GM12872 (cell line): ENCODE measurements at regions not wholly inside any gene's neighbourhood (a gene's known extent, or its start where the extent isn't known, plus 50 kb on each side); places are given as distances from the start of the nearest gene placed in this dataset.

Source experiments
- TF ChIP-seq, protein P1 (sequence below): IDR thresholded peaks from 3 replicates; pipeline ENCODE4 v1.5.1; 2011; ENCODE audit warnings: low read depth, mild to moderate bottlenecking, low read length, moderate library complexity; ENCODE audit not compliant: insufficient read depth

DNA sequence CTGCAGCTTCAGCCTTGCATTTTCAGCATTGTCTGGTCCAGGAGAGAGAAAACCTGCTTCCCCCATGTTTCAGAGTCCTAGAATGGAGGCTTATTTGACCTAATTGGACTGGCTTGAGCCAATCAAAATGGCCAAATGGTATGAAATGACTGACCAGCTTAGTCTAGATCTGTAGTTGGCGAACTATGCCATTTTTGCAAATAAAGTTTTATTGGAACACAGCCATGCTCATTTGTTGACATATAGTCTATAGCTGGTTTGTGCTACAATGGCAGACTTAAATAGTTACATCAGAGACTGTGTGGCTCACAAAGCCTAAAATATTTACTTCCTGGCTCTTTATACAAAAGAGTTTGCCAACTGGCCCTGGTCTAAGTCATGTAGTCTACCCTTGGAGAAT is 180.8 kb downstream of the HS3ST3B1 start:
- TF ChIP-seq, protein P1, sequence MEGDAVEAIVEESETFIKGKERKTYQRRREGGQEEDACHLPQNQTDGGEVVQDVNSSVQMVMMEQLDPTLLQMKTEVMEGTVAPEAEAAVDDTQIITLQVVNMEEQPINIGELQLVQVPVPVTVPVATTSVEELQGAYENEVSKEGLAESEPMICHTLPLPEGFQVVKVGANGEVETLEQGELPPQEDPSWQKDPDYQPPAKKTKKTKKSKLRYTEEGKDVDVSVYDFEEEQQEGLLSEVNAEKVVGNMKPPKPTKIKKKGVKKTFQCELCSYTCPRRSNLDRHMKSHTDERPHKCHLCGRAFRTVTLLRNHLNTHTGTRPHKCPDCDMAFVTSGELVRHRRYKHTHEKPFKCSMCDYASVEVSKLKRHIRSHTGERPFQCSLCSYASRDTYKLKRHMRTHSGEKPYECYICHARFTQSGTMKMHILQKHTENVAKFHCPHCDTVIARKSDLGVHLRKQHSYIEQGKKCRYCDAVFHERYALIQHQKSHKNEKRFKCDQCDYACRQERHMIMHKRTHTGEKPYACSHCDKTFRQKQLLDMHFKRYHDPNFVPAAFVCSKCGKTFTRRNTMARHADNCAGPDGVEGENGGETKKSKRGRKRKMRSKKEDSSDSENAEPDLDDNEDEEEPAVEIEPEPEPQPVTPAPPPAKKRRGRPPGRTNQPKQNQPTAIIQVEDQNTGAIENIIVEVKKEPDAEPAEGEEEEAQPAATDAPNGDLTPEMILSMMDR, result no peak

DNA sequence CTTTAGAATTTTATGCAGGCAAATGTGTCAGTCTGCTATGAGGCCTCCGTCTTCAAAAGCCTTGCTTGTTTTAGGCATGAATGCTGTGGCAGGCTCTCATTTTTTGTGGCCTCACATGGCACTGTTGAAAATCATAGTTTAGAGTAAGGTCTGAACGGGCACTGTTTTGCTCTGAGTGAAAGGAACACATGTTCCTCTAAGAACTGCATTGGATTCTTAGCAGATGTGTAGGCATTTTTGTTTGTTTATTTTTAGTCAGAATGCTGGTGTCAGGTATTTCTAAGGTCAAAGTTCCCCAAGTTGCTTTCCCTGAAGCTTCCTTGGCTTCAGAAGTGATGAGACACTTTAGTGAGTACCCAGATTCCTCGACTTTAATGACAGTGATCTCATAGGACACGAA is 173.7 kb downstream of the HS3ST3B1 start:
- TF ChIP-seq, protein P1, result no peak

DNA sequence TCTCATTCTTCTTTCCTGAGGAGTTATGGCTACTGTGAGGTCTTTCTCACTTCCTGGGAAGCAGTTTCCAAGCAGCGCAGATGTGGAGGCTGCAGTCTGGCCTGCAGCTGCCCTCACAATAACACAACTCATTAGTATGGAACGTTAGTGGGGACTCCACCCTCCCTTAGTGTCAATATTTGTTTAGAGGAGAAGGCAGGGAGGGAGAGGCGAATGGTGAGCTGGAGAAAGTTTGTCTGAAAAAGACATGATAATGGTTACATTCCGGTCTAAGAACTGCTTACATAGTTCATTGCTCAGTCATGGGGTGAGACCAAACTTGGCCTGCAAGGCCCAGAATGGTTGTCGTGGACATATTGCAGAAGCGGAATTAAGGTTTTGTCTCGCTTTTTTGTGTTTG is 170.2 kb downstream of the HS3ST3B1 start:
- TF ChIP-seq, protein P1, result no peak

DNA sequence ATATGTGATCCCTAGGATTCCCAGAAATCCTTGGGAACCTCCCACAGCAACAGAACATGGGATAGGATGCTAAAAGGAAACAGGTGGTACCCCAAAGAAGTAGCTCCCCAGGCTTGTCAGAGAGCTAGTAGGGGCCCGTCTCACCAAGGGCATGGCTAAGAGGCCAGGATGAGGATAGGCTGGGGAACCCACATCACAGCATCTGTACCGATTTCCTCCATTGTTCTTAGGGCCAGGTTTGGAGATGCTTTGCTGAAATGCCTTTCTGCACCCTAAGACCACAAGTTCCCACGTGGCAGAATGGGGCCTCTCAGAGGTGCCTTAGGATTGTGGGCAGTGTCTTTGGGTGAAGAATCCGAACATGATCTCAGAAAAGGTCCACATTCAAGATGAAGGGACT is 169.5 kb downstream of the HS3ST3B1 start:
- TF ChIP-seq, protein P1, result no peak

DNA sequence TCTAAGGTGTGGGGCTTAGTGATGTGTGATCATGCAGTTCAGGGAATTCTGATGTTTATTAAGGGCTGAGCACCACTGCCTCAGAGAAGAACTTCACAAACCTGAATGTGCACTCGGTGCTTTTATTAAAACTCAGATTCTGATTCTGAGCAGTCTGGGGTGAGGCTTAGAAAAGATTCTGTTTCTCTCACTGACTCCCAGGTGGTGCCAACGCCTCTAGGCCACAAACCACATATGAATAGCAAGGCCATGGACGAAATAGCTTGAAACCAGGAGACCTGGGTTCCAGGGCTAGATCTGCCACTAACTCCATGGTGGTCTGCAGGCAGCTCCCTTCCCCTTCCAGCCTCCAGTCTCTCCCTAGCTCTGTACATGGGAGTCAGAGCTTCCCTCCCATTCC is 169.1 kb downstream of the HS3ST3B1 start:
- TF ChIP-seq, protein P1, result no peak

DNA sequence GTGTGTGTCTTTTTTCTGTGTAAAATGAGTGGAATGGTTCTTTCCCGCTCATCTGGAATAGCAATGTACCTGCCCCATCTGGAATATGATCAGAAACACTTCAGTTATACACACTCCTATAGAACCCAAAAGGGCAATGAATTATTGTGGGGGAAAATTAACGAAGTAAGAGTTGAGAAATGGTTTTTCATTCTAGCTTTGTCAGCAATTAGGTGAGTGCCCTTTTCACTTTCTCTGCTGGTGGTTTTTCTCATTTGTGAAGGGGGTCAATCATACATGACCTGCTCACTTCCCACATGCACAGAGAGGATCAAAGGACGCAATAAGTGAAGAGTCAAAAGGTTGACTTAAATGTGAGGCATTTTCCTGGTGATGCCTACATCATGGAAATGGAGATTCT is 168.0 kb downstream of the HS3ST3B1 start:
- TF ChIP-seq, protein P1, result no peak

DNA sequence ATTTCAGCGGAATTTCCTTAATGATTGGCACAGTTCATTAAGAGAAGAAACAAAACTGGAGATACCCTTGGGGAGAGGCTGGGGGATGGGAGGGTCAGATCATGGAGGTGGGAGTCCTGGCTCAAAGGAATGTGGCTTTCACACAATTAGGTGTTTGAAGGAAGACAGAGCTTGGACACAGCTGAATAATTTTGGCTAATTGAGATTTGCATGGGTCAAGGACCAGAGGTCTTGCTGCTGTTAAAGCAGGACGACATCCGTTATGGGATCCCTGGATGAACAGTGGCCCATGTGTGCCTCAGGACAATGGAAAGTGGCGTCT is 160.3 kb downstream of the HS3ST3B1 start:
- TF ChIP-seq, protein P1, result no peak
